HG02840 (cell line): ENCODE measurements at regions not wholly inside any gene's neighbourhood (a gene's known extent, or its start where the extent isn't known, plus 50 kb on each side); places are given as distances from the start of the nearest gene placed in this dataset.
A peak's percentile ranks its signal among the peaks of the same experiment; 100 is the strongest.

Experiments used
- ATAC-seq: cut with Tn5 transposase; IDR thresholded peaks from one replicate; pipeline ENCODE4 v1.9.1; 2021; ENCODE audit warnings: mild to moderate bottlenecking, moderate library complexity, moderate number of reproducible peaks; ENCODE audit not compliant: unreplicated experiment, low FRiP score

DNA sequence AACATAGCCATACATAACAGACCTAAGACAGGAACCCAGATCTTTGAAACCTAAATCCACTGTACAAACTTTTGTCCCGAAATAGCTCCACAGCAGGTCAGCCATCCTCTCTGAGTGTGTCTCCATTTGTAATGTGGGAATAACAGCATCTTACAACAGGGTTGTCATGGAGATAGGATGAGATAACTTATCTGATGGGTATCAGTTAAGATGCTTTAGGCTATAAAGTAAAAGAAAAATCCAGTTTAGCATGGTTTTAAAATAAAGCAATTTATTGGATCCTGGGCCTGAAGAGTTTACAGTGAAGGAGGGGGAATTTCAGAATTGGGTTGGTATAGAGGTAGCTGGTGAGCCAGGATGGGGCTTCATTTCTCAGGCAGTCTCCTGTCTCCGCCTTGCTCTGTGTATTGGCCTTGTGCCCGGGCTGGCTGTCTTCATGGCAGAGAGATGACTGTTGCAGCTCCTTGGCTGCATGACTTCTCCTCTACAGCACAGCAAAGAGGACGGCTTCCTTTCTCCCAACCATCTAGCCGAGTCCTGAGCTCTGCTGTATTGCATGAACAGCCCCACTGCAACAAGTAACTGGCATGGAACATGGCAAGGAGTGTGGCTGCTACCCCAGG is 131.9 kb upstream of the PROK2 start:
- ATAC-seq, result no peak

DNA sequence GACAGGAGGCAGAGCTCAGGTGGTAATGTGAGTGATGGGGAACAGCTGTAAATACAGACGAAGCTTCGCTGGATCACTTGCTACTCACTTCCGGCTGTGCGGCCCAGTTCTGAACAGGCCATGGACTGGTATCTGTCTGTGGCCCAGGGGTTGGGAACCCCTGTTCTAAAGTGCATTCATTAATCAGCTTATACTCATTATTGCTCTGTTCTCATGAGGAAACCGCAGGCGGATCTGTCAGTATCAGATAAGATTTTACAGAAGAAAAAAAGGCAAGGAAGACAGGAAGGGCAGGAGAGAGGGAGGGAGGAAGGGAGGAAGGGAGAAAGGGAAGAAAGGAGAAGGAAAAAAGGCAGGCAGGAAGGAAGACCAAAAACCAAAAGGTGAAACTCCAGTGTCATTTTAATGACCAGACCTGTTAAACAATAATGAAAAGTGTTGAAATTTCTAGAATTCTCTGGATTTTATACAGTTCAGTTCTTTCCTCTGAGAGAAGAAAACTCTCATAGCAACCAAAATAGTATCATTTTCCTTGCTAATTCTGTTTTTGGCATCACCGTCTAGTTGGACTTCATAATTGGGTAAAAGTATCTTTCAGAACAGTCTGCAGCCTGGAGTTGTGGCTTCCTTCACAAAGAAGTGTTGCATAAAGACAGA is 128.0 kb upstream of the PROK2 start:
- no peak for ATAC-seq

DNA sequence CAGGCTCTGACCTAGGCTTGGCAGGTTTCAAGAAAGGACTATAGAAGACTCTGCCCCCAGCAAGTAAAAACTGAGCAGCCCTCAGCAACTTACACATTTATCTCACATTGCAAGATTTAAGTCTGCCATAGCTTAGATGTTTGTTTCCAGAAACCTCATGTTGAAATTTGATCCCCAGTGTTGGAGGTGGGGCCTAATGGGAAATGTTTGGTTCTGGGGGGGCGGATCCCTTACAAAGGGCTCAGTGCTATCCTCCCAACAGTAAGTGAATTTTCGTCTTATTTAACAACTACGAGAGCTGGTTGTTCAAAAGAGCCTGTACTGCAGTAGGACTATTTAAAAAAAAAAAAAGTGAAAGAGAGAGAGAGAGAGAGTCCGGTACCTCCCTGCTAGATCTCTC is 125.2 kb upstream of the PROK2 start:
- ATAC-seq, result no peak

DNA sequence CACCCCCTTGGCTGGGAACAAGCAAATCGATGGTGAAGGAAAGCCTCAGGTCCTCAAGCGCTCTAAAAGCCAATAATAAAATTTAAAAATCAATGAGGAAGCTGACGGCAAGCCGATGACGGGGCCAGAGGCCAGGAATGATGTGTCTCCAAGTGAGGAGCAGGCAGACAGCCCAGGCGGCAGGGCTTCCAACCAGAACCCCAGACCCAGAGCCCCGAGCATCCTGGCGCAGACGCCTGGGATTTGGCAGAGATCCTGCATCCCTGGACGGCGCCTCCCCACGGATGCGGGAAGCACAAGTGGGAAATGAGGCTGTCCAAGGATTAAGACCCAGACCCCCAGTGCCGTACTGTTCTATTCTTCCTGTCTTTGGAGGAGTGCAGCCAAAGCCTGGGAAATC is 123.0 kb upstream of the PROK2 start:
- ATAC-seq, result no peak

DNA sequence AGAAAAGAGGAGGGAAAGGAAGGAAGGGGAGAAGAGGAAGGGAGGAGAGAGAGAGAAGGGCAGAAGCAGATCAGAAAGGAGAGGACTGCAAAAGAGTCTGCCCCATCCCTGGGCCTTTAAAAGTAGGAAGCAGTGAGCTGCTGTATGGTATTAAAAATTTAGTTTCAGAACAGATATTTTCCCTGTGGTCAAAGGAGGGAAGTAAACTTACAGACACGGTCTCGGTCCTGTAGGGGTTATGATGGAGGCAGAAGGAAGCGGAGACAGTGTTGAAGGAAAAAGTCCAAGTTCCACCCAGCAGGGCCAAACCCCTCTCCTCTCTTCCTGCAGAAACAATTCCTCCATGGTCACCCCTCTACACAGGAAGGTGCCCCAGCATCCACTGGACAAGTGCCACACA is 122.0 kb upstream of the PROK2 start:
- ATAC-seq, result no peak

DNA sequence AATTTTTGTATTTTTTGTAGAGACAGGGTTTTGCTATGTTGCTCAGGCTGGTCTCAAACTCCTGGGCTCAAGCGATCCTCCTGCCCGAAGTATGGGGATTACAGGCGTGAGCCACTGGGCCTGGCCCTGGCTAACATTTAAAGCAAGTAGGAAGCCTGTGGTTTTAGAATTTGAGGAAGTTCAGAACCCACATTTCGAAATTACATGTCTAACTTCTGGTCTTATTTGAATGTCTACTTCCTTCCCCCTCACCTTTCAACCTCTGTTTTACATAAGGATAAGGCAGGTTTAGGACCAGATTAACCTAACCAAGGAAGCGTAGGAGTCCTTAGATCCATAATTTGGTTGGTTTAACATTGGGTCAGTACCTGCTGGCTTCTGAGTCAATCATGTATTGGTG is 120.5 kb upstream of the PROK2 start:
- peak; percentile 81 for ATAC-seq

DNA sequence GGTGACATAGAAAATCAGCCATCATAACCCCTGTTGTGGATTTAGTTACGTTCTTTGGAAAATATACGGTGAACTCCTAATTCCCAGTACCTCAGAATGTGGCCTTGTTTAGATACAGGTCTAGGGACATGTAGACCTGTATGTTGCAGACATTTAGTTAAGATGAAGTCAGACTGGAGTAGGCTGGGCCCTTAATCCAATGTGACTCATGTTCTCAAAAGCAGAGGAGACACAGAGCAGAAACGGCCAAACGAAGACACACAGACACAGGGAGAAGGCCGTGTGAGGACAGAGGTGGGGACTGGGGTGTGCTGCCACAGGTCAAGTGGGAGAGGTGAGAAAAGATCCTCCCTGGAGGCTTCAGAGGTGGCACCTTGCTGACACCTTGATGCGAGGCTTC is 119.0 kb upstream of the PROK2 start:
- no peak for ATAC-seq

DNA sequence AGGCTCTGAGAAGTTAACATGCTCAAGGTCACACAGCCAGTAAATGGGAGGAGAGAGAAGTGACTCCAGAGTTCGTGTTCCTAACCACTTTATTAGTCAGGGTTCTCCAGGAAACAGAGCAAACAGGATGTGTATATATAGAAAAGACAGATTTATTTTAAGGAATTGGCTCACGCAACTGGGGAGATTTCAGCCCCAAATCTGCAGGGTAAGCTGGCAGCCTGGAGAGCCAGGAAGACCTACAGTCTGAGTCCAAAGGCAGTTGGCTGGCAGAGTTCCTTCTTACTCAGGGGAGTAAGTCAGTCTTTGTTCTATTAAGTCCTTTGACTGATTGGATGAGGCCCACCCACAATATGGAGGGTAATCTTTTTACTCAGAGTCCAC is 118.2 kb upstream of the PROK2 start:
- ATAC-seq, result no peak

DNA sequence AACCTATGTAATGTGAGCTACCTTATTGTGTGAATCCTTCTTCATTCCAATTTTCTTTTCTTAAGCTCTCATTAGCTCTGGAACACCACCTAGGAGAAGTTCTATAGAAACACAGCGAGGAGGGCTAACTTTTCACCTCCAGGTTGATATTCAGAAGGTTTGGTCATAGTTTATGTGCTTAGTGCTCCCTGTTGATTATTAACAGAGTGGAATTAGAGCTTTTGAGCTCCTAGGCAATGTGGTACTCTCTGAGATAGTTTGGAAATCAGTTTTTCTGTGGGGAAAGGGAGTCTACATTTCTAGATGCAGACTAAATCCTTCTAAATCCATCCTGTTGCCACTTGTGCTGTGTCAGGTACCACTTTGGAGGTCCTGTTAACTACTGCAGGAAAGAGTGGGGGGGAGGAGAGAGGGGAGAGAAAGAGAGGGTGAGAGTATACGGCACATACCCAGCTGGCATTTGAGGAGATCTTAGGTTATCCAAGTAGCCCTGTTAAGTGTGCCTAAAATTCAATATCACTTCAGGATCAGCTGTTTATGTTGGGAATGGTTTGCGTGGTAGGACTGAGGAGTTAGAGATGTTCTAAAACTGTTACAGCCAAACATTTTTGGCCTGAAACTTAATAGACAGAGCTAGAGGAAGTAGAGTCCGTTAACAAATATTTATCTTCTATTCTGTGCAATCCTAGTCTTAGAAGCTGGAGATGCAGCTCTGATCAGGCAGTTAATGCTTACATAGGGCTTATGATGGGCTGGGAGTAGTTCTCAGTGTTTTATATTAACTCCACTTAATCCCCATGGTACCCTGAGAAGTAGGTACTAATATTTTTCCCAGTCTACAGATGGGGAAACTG is 117.5 kb upstream of the PROK2 start:
- no peak for ATAC-seq

DNA sequence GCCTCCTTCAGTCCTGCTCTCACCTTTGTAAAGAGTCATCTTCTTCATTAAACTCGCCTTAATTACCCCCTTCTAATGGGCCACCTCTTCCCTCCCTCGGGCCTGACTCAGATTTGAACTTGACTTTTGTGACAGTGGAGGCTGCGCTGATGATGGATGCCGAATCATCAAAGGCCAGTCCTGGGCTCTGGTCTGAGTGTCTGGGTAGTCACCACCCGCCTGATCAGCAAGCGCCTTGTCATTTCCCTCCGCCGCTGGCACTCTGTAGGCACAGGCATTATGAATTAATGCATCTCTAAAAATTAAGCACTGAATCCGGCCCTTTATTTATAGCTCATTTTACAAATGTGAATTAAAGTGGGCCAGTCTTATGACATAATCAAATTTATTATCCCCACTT is 116.7 kb upstream of the PROK2 start:
- ATAC-seq, result no peak

DNA sequence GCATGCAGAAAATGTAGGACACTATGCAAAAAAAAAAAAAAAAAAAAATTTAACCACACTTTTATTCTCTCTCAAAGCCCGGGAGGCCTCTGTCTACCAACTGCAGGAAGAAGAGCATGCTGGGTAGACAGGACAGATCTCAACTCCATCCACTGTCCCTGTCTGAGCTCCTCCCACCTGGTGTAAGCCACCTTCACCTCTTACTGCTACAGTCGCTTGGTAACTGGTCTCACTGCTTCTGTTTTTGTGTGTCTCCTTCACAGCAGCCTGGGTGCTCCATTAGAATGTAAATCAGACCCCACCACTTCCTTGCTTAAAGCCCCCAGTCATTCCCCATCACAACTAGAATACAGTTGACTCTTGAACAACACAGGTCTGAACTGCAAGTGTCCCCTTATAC is 115.1 kb upstream of the PROK2 start:
- ATAC-seq, result no peak

DNA sequence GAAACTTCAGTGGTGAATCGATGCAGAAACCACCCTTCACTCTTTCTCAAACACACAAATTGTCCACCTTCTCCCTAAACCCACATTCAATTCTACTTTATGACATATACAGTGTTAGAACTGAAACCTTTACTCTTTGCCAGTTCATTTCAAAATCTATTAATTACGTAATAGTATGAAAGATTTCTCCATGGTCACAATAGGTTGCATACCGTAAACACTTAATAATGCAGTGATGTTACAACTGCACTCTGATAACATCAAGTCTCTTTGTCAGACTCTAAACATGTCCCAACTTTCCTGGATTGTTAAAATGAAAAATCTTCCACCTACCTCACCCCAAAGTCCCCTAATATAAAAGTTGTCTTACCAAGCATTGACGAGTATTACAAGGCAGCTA is 111.8 kb upstream of the PROK2 start:
- ATAC-seq, result no peak

DNA sequence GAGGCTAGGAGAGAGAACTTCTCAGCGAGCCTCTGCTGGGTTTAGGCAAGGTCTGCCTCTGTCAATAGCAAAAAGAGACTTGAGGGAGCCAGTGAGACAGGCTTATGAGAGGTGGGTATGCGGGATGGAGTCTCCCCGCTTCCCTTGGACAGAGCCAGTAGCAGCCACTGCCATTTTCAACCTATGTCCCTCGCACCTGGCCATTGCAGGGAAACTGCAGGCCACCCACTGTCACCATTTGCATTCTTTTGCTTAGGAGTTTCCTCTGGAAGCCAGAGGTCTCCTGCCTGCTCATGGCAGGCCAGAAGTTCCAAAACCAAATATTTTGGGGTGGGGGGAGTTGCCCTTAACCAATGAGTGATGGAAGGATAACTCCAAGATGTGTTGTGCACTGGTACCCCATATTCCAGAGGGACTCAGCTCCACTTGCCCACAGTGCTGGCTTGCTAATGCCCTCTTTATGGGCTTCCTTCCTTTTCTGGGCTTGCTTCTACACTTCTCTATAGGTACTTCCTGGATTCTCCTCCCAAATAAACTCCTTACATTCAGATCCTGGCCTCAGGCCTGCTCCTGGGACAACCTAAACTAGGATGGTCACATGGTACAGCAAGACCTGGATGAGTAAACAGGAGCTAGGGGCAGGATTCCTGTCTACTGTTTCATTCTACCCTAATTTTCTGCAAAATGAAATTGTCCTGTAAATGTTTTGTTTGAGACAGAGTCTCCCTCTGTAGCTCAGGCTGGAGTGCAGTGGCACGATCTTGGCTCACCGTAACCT is 108.9 kb upstream of the PROK2 start:
- ATAC-seq, result no peak

DNA sequence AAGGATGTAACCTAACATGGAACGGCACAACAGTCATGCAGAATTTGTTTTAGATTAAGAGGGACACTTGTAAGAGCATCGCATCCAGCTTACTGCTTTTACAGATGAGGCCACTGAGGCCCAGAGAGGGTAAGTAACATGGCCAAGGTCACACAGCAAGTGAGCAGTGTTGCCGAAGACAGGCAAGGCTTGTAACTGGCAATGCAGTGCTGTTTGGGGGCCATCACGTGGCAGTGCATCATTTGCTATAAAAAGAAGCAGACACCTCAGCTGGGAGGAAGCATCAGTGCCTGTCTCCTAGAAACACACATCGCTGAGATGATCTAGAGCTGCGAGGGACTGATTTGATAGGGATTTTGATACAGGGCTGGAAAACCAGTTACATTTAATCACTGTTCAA is 108.2 kb upstream of the PROK2 start:
- no peak for ATAC-seq

DNA sequence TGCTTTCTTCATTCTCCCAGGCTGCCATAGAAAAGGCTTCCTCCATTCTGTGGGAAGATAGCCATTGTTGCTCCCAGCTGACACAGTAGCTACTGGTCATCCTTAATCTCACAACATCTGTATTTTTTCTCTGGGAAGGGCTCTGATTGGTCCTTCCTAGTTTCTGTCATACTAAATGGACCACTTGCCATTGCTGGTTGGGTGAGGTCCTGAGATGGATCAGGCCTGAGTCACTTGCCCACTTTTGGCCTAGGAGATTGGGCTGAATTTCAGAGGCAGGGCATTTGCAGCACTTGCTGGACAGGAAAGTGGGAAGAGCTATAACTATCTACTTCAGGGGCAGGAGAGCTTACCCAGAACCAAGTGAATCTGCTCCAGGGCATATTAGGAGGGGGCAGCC is 106.5 kb upstream of the PROK2 start:
- ATAC-seq, result no peak

DNA sequence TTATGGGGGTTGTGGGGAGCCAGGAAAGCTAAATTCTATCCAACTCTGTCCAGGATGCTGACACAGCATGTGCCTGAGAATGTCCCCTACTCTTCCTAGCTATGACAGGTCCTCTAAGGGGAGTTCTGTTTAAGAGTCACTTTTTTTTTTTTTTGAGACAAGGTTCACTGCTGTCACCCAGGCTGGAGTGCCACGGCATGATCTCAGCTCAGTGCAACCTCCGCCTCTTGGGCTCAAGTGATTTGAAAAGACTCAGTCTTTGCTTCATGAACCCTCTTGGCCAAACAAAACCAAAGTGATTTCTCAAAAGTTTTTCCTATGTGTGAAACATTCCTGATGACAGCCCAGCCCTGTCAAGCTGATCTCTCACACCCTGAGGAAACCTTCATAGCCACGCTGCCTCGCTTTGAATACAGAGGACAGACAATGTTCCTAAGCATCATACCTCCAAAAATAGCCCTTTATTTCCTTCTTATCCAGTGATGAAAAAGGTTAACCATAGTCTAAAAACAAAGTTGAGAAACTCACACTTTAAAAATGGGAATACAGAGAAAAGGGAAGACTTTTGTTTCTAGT is 105.5 kb upstream of the PROK2 start:
- ATAC-seq, result no peak

DNA sequence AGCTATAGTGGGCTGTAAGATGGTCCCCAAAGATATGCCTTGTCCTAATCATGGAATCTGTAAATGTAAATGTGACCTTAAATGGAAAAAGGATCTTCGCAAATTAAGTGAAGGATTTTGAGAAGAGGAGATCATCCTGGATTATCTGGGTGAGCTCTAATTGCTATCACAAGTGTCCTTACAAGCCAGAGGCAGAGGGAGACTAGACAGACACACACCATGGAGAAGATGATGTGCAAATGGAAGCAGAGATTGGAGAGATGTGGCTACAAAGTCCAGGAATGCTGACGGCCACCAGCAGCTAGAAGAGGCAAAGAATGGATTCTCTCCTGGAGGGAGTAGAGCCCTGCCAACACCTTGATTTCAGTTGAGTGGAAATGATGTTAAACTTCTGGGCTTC is 102.3 kb upstream of the PROK2 start:
- ATAC-seq, result no peak

DNA sequence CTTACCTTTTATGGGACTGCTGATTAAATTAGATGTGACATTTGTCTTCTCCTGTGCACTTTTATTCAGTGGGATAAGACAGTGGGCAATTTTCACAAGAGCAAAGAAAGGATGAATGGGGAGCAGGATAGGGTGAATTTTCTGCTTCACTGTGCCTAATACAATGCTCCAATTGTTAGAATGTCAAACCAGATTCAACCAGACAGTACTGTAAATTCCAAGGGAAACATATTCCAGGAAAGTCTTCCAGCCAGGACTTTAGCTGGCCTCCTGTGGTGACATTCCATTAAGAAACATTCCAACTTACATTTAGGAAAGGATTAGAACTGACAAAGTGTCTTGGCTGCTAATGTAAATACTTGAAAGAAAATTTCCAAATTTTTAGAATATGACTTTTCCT is 100.1 kb upstream of the PROK2 start:
- no peak for ATAC-seq

DNA sequence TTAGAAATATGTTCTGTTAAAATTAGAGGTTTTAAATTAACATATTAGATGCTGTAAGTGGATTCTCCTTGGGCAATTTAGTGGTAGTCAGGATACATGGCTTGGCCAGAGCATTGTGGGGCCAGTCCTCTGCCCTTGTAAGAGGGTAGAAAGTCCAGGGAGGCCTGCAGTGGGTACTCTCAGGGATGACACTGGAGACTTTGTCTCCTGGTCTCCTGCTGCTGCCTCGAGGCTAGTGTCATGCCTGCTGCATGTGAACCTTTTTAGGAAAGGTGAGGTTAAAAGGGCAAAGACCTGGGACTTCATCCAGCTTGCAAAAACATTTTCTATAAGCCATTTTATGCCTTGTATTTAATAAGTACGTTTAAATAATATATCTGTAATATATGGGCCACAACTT is 96.8 kb upstream of the PROK2 start:
- ATAC-seq, result no peak

DNA sequence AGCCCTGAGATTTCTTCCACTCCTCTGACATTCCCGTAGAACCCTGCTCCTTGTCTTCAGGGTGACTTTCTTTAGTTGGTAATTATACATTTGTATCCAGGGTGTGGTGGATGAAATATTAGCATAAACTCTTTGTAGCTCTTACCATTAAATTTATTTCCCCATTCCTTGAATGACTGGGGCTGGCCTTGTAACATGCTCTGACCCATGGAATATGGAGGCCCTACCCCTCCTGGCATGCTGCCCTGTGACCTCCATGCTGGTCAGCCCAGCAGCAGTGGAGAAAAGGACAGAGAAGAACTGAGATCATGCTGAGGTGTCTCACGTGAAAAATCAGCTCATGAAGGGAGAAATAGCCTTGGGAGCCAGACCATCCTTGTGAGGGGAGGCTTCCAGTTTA is 96.1 kb upstream of the PROK2 start:
- ATAC-seq, result no peak

DNA sequence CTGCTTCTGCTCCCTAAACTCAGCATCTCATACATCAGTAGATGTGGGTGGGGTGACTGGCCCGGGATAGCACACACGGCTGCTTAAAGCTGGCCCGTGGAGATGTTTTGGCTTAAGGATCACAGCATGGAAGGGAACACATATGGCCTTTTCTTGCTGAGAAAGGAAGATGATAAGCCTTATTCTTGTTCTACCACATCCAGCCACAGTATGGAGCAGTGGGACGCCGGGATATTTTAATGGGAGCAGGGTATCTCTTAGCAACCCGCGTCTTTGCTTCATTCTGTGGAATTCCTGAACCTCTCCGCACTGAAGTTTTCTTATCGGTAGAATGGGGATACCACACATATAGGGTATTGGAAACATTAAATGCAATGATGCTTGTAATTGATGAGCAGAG is 94.1 kb upstream of the PROK2 start:
- no peak for ATAC-seq
